Smooth muscle cell (in vitro differentiated cells): ENCODE measurements at regions not wholly inside any gene's neighbourhood (a gene's known extent, or its start where the extent isn't known, plus 50 kb on each side); places are given as distances from the start of the nearest gene placed in this dataset.

Experiments used
- DNase-seq: peaks from one replicate; lab custom pipeline; 2025; ENCODE audit not compliant: unreplicated experiment; lab: John Stamatoyannopoulos, UW
- H2AFZ ChIP-seq: fragments of 200-600 bp; sonication (generic); 2 replicates; pipeline ENCODE4 v1.6.0; 2016; ENCODE audit warnings: antibody characterized with exemption, low read depth, mild to moderate bottlenecking
- H3F3A ChIP-seq: fragments of 200-600 bp; sonication (generic); 2 replicates; pipeline ENCODE4 v1.6.0; 2017; ENCODE audit warnings: antibody characterized with exemption, low read depth
- H3K27ac ChIP-seq: fragments of 200-600 bp; sonication (generic); 2 replicates; pipeline ENCODE4 v1.5.1; 2016; ENCODE audit warnings: low read depth, mild to moderate bottlenecking
- H3K27me3 ChIP-seq: fragments of 200-600 bp; sonication (generic); 2 replicates; pipeline ENCODE4 v1.6.1; 2016; ENCODE audit warnings: low read depth, mild to moderate bottlenecking
- H3K36me3 ChIP-seq: fragments of 200-600 bp; sonication (generic); 2 replicates; pipeline ENCODE4 v1.5.1; 2016; ENCODE audit warnings: low read depth
- H3K4me1 ChIP-seq: fragments of 200-600 bp; sonication (generic); 2 replicates; pipeline ENCODE4 v1.5.1; 2016; ENCODE audit warnings: low read depth
- H3K4me2 ChIP-seq: fragments of 200-600 bp; sonication (generic); 2 replicates; pipeline ENCODE4 v1.6.0; 2016; ENCODE audit warnings: mild to moderate bottlenecking
- H3K4me3 ChIP-seq: fragments of 200-600 bp; sonication (generic); 2 replicates; pipeline ENCODE4 v1.5.1; 2016; ENCODE audit warnings: mild to moderate bottlenecking
- H3K79me2 ChIP-seq: fragments of 200-600 bp; sonication (generic); 2 replicates; pipeline ENCODE4 v1.6.0; 2016; ENCODE audit warnings: low read depth, mild to moderate bottlenecking
- H3K9ac ChIP-seq: fragments of 200-600 bp; sonication (generic); 2 replicates; pipeline ENCODE4 v1.6.0; 2016; ENCODE audit warnings: low read depth
- H3K9me3 ChIP-seq: fragments of 200-600 bp; sonication (generic); replicated peaks from 2 replicates; pipeline ENCODE4 v1.5.1; 2016; ENCODE audit warnings: low read depth
- H4K20me1 ChIP-seq: fragments of 200-600 bp; sonication (generic); 2 replicates; pipeline ENCODE4 v1.6.0; 2016; ENCODE audit warnings: low read depth
- WGBS: methylation state at CpG from one replicate; pipeline ENCODE4 v1.1.7; 2016; ENCODE audit warnings: low lambda C conversion rate; 5-methylcytosine and 5-hydroxymethylcytosine counted together
- TF ChIP-seq, protein P1 (sequence below): fragments of 200-600 bp; sonication (generic); IDR thresholded peaks from 2 replicates; pipeline ENCODE4 v1.5.1; 2017; ENCODE audit warnings: borderline replicate concordance, mild to moderate bottlenecking, antibody characterized with exemption; ENCODE audit not compliant: insufficient read depth, poor library complexity, severe bottlenecking

DNA sequence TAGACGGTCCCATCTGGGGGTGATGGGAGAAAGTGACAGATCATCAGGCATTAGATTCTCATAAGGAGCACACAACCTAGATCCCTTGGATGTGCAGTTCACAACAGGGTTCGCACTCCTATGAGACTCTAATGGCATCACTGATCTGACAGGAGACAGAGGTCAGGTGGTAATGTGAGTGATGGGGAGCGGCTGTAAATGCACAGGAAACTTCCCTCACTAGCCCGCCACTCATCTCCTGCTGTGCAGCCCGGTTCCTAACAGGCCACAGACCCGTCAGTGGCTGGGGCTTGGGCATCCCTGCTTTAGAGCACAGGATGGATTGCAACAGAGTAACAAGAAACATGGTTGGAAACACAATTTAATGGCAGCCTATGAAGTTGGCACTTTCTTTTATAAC lies 172.6 kb upstream of the VCX3A start:
- Histone ChIP-seq H4K20me1 (no peaks in the 10 kb centered on the region), H3F3A (no peaks in the 10 kb centered on the region), H3K79me2 (no peaks in the 10 kb centered on the region), H3K4me1 (no peaks in the 10 kb centered on the region), H3K9ac (no peak overlapping the region), H2AFZ (no peak overlapping the region), H3K27ac (no peak overlapping the region), H3K4me3 (no peak overlapping the region), H3K4me2 (no peak overlapping the region), H3K9me3 (no peaks in the 10 kb centered on the region), H3K27me3 (no peaks in the 10 kb centered on the region), H3K36me3 (no peaks in the 10 kb centered on the region)
- DNase-seq, result no peak
- TF ChIP-seq, protein P1, sequence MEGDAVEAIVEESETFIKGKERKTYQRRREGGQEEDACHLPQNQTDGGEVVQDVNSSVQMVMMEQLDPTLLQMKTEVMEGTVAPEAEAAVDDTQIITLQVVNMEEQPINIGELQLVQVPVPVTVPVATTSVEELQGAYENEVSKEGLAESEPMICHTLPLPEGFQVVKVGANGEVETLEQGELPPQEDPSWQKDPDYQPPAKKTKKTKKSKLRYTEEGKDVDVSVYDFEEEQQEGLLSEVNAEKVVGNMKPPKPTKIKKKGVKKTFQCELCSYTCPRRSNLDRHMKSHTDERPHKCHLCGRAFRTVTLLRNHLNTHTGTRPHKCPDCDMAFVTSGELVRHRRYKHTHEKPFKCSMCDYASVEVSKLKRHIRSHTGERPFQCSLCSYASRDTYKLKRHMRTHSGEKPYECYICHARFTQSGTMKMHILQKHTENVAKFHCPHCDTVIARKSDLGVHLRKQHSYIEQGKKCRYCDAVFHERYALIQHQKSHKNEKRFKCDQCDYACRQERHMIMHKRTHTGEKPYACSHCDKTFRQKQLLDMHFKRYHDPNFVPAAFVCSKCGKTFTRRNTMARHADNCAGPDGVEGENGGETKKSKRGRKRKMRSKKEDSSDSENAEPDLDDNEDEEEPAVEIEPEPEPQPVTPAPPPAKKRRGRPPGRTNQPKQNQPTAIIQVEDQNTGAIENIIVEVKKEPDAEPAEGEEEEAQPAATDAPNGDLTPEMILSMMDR, result no peak
- 79% methylated on average over 6 of the region's 6 CpGs for WGBS

DNA sequence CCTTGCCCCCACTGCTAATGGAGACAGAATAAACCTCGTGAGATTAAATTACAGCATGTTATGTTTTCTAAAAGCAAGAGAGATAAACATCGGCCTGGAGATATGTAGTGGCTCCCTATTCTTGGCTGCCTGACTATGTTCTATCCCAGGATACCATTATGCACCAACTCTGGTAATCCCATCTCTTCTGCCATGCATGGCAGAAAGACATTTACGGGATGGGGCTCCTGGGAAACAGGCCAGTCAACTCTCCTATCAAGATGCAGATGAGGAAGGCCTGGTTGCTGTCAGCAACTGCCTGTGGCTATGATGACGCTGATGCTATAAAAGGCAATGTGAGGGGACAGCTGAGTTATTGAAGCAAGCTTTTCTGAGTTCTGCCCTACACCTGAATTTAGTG lies 166.2 kb upstream of the VCX3A start:
- Histone ChIP-seq H3K4me3 (no peak overlapping the region), H3K9ac (no peak overlapping the region), H3K27me3 (no peaks in the 10 kb centered on the region), H3K9me3 (no peaks in the 10 kb centered on the region), H3K27ac (no peak overlapping the region), H2AFZ (no peak overlapping the region), H3K4me1 (no peaks in the 10 kb centered on the region), H3F3A (no peaks in the 10 kb centered on the region), H4K20me1 (no peaks in the 10 kb centered on the region), H3K36me3 (no peaks in the 10 kb centered on the region), H3K4me2 (no peak overlapping the region), H3K79me2 (no peaks in the 10 kb centered on the region)
- WGBS, result 40% methylated on average over 4 of the region's 4 CpGs
- DNase-seq, result no peak
- TF ChIP-seq, protein P1, result no peak

DNA sequence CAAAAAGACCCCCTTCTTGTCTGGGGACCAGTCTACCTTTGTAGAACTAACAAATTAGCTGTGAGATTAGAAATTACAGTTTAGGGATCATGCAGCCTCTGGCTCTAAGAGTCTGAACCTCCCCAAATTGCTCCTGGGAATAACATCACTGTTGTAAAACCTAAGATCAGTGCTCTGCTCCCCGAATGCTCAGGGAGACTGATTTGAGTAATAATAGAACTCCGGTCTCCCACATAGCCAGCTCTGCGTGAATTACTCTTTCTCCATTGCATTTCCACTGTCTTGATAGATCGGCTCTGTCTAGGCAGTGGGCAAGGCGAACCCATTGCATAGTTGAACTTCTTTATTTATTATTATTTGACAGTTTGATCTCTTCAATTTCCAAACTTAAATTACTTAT lies 160.8 kb upstream of the VCX3A start:
- TF ChIP-seq, protein P1, result no peak
- no peak overlapping the region for H3K27ac ChIP-seq

DNA sequence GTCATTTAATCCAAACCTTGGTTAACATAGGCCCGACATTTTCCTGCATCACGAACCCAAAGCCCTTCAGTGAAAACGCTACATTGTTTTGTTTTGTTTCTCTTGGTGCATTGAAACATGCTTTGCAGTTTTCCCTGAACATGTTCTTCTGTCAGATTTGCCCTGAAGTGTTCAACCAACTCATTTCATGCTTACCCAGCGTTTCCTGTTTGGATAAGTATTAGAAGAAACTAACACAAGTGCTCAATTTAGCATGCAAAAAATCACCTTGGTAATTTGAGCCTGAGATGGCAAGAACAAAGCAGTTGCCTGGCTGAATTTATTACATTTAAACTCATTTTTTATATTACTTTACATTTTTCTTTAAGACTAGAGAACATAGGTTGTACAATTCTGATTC lies 160.1 kb upstream of the VCX3A start:
- Histone ChIP-seq H4K20me1 (no peaks in the 10 kb centered on the region), H3F3A (no peaks in the 10 kb centered on the region), H3K4me2 (no peak overlapping the region), H3K4me1 (peaks cover 3% of the 10 kb centered on the region), H3K9me3 (no peaks in the 10 kb centered on the region), H3K4me3 (no peak overlapping the region), H3K27ac (no peak overlapping the region), H2AFZ (no peak overlapping the region), H3K36me3 (no peaks in the 10 kb centered on the region), H3K27me3 (no peaks in the 10 kb centered on the region), H3K79me2 (no peaks in the 10 kb centered on the region), H3K9ac (no peak overlapping the region)
- TF ChIP-seq, protein P1, result no peak
- WGBS, result 74% methylated on average over 4 of the region's 4 CpGs
- no peak for DNase-seq

More for the DNA sequence above, 160.8 kb upstream of the VCX3A start:
- DNase-seq, result no peak
- Histone ChIP-seq H2AFZ (no peak overlapping the region), H3K27me3 (no peaks in the 10 kb centered on the region), H3K4me2 (no peak overlapping the region), H3K79me2 (no peaks in the 10 kb centered on the region), H3F3A (no peaks in the 10 kb centered on the region), H3K4me3 (no peak overlapping the region), H3K9ac (no peak overlapping the region), H3K9me3 (no peaks in the 10 kb centered on the region), H4K20me1 (no peaks in the 10 kb centered on the region), H3K36me3 (no peaks in the 10 kb centered on the region), H3K4me1 (peaks cover 3% of the 10 kb centered on the region)
- WGBS, result 78% methylated on average over 5 of the region's 5 CpGs
